ENCODE measurements at regions not wholly inside any gene's neighbourhood (a gene's known extent, or its start where the extent isn't known, plus 50 kb on each side); places are given as distances from the start of the nearest gene placed in this dataset.
A peak's percentile ranks its signal among the peaks of the same experiment; 100 is the strongest.
"Not testable (repeated sequence)": the region's sequence is repeated elsewhere in the genome, so short reads cannot be mapped to it uniquely, and the experiment has no call there.

DNA sequence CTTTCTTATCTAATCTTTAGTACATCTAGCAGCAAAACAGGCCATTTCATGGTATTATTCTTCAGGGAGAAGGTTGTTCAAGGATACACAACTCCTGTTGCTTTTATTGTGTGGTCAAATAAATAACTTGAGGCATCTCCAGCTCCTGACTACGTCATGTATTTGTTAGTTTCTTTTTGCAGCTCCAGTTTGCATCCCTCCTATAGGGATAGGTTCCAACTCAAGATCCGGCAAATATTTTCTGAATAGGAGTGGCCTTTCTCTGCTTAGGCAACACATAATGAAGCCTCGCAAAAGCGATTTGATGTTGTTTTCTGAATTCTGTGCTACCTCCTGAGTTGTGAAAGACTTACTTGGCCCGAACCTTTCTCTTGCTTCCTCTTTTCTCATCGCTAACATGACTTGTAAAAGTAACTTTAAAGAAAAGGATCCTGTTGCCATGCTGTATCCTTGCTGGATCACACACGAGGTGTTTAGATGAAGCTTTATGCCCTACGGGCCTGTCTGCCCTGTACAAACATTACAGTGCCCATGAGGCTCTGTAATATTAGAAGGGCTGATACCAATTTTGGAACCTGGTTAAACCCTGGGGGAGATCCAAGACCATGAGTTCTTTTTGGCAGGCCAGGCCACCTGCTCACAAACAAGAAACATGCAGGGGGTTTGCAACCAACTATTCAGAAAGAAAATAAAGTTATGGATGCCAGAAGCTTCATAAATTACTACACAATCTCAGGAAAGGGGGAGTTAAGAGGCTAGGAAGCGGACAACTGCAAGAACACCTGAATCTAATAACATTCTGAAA is 149.8 kb upstream of the FGF10 start:
- DNase-seq, result no peak

DNA sequence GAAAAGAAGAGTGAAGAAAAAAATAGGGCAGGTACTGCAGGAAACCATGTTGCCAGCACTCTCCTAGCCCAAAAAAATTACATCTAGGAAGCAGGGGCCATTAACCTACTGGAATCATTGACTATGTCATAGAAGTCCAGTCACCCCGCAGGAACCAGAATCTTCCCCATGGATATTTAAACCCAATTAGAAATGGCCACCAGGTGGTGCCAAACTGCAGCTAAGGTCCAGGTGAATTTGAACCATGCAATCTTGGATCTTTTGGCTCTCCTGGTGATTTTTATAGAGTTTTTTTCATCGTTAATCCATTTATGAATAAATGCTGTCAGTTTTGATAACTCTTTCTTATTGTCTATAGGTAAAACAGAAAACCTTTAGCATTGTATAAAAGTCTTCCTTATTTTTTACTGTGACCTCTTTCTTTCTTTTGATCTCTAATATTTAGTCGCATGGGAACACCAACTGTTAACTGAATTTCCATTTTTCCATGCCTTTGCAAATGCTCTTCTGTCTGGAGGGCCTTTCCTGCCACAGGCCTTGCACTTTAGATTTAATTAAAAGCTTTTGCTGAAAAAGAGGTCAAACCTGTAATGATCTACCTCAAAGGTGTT is 147.5 kb upstream of the FGF10 start:
- DNase-seq, result peak; percentile 9

DNA sequence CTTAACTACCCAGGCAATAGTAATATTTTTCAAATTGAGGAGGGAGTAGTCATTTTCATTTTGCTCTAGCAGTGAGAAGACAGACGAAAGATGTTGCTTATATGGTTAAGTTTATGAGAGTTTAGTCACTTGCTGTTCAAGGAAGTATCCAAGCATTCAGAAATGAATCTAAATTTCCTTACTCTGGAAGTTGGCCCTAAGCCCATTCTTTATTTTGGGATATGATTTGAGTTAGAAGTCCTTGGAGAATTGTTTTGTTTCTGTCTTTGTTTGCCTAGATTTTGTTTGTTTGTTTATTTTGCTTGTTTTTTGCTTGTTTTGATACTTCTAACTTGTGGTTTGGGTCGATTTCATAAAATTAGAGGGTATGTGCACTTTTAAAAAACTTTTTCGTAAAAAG is 146.4 kb upstream of the FGF10 start:
- no peak for DNase-seq

DNA sequence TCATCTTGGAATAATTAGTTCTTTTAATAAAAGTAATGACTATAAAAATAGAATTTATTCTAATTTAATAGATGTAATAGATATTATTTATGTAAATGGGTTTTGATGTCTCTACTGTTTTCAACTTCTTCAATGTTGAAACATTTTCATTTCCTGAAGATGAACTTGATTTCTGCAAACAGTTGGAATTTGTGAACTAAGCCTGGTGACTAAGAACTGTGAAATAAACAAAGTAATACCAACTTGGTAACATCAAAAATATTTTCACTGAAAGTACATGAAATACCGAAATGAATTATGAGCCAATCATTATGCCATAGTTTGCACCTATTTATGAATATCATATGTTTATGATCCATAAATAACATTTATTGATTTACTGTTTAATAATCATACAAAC is 143.8 kb upstream of the FGF10 start:
- no peak for DNase-seq

DNA sequence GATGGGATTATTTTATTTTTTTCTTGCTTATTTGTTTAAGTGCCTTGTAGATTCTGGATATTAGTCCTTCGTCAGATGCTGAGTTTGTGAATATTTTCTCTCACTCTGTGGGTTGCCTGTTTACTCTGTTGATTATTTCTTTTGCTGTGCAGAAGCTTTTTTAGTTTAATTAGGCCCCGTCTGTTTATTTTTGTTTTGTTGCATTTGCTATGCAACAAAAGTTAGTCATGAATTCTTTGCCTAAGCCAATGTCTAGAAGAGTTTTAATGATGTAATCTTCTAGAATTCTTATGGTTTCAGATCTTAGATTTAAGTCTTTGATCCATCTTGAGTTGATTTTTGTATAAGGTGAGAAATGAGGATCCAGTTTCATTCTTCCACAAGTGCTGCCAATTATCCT is 142.5 kb upstream of the FGF10 start:
- not testable (repeated sequence) for DNase-seq

DNA sequence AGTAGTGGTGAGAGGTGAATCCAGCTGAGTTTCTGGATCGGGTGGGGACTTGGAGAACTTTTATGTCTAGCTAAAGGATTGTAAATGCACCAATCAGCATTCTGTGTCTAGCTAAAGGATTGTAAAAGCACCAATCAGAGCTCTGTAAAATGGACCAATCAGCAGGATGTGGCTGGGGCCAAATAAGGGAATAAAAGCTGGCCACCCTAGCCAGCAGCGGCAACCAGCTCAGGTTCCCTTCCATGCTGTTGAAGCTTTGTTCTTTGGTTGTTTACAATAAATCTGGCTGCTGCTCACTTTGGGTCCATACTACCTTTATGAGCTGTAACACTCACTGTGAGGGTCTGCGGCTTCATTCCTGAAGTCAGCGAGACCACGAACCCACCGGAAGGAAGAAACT is 141.6 kb upstream of the FGF10 start:
- not testable (repeated sequence) for DNase-seq

DNA sequence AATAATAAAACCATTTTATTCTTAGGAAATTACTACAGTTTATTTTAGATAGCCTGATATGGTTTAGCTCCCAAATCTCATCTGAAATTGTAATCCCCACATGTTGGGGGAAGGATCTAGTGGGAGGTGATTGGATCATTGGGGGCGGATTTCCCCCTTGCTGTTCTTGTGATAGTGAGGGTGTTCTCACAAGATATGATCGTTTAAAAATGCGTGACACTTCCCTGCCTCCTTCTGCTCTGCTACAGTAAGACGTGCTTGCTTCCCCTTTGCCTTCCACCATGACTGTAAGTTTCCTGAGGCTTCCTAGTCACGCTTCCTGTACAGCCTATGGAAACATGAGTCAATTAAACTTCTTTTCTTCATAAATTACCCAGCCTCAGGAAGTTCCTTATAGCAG is 122.4 kb upstream of the FGF10 start:
- no peak for DNase-seq

DNA sequence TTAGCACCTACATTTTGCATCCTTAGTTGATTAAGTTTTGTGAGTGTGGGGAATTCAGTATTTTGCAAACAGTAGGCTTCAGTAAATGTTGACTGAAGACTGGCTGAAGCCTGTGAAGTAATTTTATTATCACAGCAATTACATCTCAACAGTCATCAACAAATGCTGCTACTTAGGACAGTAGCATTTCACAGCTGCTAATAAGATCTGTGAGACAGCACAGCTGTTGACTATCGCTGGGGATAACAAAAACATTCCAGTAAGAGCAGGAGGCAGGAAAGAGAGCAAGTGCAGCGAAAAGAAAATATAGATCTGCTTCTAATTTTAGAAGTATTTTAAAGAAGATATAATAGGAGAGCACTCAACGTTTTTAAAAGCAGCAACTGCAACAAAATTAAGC is 117.3 kb upstream of the FGF10 start:
- DNase-seq, result no peak

DNA sequence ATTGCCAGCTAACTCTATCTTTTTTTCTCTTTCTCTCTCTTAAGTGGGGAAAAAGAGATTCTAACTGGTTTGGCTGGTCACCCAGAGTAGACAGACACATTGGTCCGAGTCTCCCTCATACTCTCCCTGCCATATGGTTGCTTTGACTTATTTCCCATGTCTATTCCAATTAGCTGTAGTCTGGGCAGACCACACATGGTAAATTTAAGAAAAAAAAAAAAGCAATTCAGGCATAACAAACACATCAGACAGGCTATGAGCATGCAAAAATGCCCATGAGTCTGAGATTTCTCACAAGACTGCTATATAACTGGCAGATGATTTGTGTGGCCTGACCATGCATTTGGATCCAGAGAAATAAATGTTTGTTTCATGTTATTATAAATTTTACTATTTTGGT is 110.2 kb upstream of the FGF10 start:
- no peak for DNase-seq

DNA sequence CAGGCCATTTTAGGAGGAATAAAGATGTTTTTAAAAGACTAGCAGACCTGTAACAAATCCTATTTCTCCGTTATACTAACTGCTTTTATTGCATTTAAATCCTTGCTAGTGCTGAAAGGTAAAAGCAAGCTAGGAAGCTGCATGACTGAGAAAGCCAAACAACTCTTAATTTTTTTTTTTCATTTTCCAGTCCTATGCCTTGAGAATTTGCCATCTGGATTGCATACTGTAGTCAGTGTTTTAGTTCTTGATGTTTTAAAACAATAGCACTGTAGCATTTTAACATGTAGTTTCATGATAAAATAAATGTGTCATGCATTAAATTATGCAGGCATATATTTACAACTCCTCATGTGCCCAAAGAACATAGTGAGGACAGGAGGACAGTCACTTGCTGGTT is 108.4 kb upstream of the FGF10 start:
- DNase-seq, result no peak

DNA sequence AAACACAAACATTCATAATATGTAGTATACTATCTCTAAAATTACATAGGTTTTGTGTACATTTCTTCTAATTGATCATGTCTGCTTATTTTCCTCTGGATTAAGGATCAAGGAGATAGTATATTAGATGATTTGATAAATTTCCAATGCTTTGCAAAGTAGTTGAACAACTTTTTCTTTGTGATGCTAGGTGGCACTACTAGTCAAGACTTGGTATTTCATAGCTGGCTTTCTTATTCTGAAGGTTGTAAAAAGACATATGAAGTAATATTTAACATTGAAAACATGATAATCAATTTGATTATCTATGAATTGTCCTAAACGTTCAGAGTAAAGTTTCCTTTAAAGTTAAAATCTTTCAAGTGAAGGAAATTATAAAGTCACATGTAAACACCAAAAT is 106.1 kb upstream of the FGF10 start:
- no peak for DNase-seq

DNA sequence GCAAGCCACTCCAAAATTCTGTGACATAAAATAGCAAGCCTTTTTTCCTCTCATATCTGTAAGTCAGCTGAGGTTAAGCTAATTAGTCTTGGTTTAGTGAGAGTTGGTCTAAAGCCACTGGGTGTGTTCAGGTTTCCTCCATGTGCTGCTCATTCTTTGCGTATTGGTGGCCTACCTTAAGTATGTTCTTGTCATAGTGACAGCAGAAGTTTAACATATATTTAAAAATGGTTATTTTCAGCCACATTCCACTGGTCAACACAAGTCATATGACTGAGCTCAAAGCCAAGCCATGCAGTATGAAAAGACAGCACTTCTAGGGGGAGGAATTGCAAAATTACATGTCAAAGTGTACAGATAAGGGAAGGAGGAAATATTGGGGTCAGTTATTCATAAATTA is 100.5 kb upstream of the FGF10 start:
- no peak for DNase-seq

DNA sequence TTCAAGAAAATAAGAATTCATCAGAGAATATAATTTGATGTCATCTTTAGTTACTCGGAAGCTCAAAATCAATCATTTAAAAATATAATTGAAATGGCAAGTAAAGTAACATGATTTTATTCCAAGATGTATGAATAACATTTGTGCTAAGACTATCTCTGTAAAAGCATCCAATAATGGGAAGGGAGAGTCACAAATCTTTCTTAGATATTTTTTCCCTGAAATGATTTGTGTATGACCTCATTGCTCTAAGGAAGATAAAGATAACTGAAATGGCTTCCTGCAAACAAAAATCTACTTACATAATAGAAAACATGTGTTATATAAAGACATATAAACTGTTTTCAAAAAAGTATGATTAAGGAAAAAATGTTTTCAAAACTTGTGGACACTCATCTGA is 97.4 kb upstream of the FGF10 start:
- no peak for DNase-seq

DNA sequence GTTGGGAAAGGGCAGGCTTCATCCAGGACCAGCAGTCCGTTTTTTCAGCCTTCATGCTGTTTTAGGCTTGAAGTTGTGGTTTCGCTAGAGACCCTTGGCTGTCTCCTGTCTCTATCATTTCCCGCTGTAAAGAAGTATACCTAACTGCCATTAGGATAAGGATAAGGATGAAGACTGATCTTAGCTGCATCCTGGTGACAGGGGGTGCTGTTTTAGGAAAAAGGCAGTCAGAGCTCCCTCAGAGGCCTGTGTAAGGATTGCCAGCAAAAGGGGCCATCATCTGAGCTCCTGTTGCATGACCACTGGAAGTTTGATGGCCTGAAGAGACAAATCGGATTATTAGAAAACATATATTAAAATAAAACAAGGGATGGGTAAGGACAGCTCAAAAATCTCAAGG is 64.8 kb upstream of the FGF10 start:
- no peak for DNase-seq

DNA sequence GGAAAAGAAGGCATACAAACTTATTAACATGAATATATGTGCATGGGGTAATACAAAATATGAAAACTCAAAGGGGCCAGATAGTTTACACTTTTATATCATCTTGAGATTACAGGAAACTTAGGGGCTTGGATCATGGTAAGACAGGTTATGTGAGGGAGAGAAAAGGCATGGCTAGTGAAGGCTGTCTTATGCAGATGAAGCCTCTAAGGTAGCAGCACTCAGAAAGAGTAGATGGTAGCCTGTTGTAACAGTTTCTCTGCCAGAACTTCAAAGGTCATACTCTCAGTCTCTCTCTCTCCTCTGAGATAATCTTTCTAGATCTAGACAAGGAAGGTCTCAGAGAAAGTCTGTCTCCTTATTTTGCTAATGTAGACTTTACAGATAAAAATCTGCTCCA is 57.2 kb upstream of the FGF10 start:
- no peak for DNase-seq

DNA sequence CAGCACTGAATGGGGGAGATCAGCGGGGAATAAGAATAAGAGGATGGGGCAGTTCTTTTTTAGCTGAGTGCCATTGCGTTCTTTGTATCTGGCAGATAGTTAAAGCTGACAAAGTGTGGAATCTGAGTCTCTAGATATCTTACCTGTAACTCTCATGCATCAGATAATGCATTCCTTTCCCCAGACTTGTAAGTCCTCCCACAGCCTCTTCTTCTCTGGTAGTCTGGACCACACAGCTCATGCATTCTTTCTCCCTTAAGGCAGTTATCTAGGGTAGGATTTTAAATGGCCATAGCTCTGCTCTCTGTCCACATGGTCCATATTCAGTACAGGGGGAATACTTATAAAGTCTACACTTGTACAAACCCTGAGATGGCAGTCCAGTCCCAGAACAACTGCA is 54.0 kb upstream of the FGF10 start:
- no peak for DNase-seq

DNA sequence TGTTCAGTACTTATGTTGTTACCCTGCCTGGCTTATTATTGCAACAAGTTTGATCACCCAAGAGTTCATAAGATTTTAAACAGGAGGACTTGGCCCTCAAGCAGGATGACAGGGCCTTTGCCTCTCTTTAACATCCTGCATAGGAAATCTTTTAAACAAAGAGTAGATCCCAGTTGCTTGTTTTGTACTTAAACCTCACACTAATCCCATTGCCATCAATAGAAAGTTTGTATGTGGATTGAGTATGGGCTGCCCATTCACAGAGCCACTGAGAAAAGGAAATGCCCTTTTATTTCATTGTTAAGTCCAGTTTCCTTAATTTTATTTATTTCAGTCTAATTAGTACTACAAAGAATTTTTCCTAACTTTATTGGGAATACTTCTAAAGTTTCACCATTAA is 52.2 kb upstream of the FGF10 start:
- no peak for DNase-seq

DNA sequence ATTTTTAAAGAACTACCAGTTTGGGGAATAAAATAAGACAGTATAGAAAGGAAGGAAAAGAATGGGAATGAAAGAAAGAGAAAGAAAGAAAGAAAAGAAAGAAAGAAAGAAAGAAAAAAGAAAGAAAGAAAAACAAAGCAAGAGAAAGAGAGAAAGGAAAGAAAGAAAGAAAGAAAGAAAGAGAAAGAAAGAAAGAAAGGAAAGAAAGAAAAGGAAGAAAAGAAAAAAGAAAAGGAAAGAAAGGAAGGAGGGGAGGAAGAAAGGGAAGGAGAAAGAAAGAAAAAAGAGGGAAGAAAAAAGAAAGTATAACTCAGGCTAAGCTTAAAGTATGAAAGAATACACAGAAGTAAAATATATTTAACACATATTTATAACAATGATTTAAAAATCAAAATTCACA is 51.0 kb upstream of the FGF10 start:
- no peak for DNase-seq
